H1 (cell line): ENCODE measurements at regions not wholly inside any gene's neighbourhood (a gene's known extent, or its start where the extent isn't known, plus 50 kb on each side); places are given as distances from the start of the nearest gene placed in this dataset.

Experiments used
- CTCF ChIA-PET: fragments of 300-600 bp; sonication (Branson Sonifier 250); formaldehyde crosslinking; loops from one replicate; lab custom pipeline; 2021; ENCODE audit not compliant: partially characterized antibody; lab: Charles Lee
- POLR2A ChIA-PET: fragments of 300-600 bp; sonication (Branson Sonifier 250); formaldehyde crosslinking; loops from one replicate; lab custom pipeline; 2021; ENCODE audit warnings: inconsistent platforms; ENCODE audit not compliant: partially characterized antibody; lab: Charles Lee
- DNase-seq, 2 experiments: peaks; one replicate each; pipeline versions ENCODE4 v3.0.0 to v3.0.0-alpha.2; 2010 to 2022; ENCODE audit warnings: low spot score in 2 of 2, low read depth in 1 of 2, mixed read lengths in 1 of 2
- FAIRE-seq: peaks from 2 replicates; lab custom pipeline; 2011; peaks lifted over from hg19 to GRCh38; lab: Jason Lieb, UNC
- H2AFZ ChIP-seq: 2 replicates; pipeline ENCODE4 v1.8.1; 2012; ENCODE audit warnings: low read length, inconsistent platforms
- H2AK5ac ChIP-seq: 2 replicates; pipeline ENCODE4 v1.6.1; 2013; ENCODE audit warnings: low read depth, low read length
- H2BK120ac ChIP-seq: replicated peaks from 2 replicates; pipeline ENCODE3; 2013; ENCODE audit warnings: low read depth, low read length, inconsistent platforms
- H2BK12ac ChIP-seq: 2 replicates; pipeline ENCODE4 v1.6.1; 2013; ENCODE audit warnings: low read depth, low read length
- H2BK15ac ChIP-seq: 2 replicates; pipeline ENCODE4 v1.6.1; 2013; ENCODE audit warnings: low read length
- H2BK20ac ChIP-seq: 2 replicates; pipeline ENCODE4 v1.6.1; 2013; ENCODE audit warnings: low read length
- H2BK5ac ChIP-seq: 2 replicates; pipeline ENCODE4 v1.6.1; 2013; ENCODE audit warnings: low read depth, low read length
- H3K14ac ChIP-seq: 2 replicates; pipeline ENCODE4 v1.6.1; 2013; ENCODE audit warnings: inconsistent platforms; ENCODE audit not compliant: insufficient read length
- H3K18ac ChIP-seq: 2 replicates; pipeline ENCODE4 v1.6.1; 2013; ENCODE audit warnings: low read length; ENCODE audit errors: extremely low read depth
- H3K23ac ChIP-seq: 2 replicates; pipeline ENCODE4 v1.6.1; 2013; ENCODE audit warnings: inconsistent platforms; ENCODE audit not compliant: insufficient read length
- H3K23me2 ChIP-seq: 2 replicates; pipeline ENCODE4 v1.6.1; 2013; ENCODE audit warnings: low read depth, low read length
- H3K27ac ChIP-seq: 2 replicates; pipeline ENCODE4 v1.6.1; 2011; ENCODE audit warnings: low read depth, low read length, inconsistent platforms
- H3K27me3 ChIP-seq, 4 experiments: replicated peaks in 1 of 4; 1 replicate in 1 of 4; 2 replicates in 3 of 4; pipeline versions ENCODE4 v1.6.1 to v1.8.1; 2011 to 2013; ENCODE audit warnings: low read length in 3 of 4, mild to moderate bottlenecking in 3 of 4, inconsistent platforms in 2 of 4, mixed read lengths in 2 of 4, moderate library complexity in 1 of 4; ENCODE audit not compliant: control insufficient read depth in 3 of 4, insufficient read depth in 3 of 4; ENCODE audit errors: extremely low read depth in 1 of 4
- H3K36me3 ChIP-seq, 4 experiments: 2 replicates each; pipeline versions ENCODE4 v1.6.1 to v1.8.1; 2011 to 2013; ENCODE audit warnings: mild to moderate bottlenecking in 4 of 4, low read length in 3 of 4, moderate library complexity in 2 of 4, control low read depth in 1 of 4, inconsistent platforms in 1 of 4; ENCODE audit not compliant: insufficient read depth in 4 of 4, control insufficient read depth in 2 of 4
- H3K4ac ChIP-seq: replicated peaks from 2 replicates; pipeline ENCODE3; 2013; ENCODE audit warnings: low read length, low read depth, mixed read lengths, inconsistent platforms; ENCODE audit not compliant: insufficient read length
- H3K4me1 ChIP-seq, 4 experiments: replicated peaks in 1 of 4; 1 replicate in 1 of 4; 2 replicates in 3 of 4; pipeline versions ENCODE4 v1.6.1 to v1.8.1; 2011 to 2013; ENCODE audit warnings: low read length in 3 of 4, inconsistent platforms in 2 of 4, mixed read lengths in 1 of 4; ENCODE audit not compliant: insufficient read depth in 4 of 4, control insufficient read depth in 3 of 4
- H3K4me2 ChIP-seq, 2 experiments: 2 replicates each; pipeline versions ENCODE4 v1.6.1 to v1.8.1; 2011 to 2013; ENCODE audit warnings: low read depth in 2 of 2, low read length in 2 of 2, control low read depth in 1 of 2, inconsistent platforms in 1 of 2, mild to moderate bottlenecking in 1 of 2; ENCODE audit not compliant: insufficient read depth in 1 of 2
- H3K4me3 ChIP-seq, 4 experiments: fragments of 200-600, 300-600 bp in 1 of 4; sonication (generic), shearing (Covaris generic), sonication (Bioruptor Twin) in 1 of 4; 2 replicates each; pipeline versions ENCODE4 v1.5.1 to v1.8.1; 2011 to 2016; ENCODE audit warnings: low read length in 4 of 4, low read depth in 3 of 4, control low read depth in 2 of 4, inconsistent platforms in 2 of 4, mild to moderate bottlenecking in 2 of 4, mixed read lengths in 1 of 4, moderate library complexity in 1 of 4; ENCODE audit not compliant: insufficient read depth in 2 of 4; ENCODE audit errors: extremely low read depth in 1 of 4
- H3K56ac ChIP-seq: replicated peaks from 2 replicates; pipeline ENCODE3; 2013; ENCODE audit warnings: low read depth, mild to moderate bottlenecking, mixed read lengths, low read length, inconsistent platforms; ENCODE audit not compliant: insufficient read length
- H3K79me1 ChIP-seq: 2 replicates; pipeline ENCODE4 v1.6.1; 2013; ENCODE audit warnings: low read depth, low read length, control low read depth
- H3K79me2 ChIP-seq, 2 experiments: 2 replicates each; pipeline versions ENCODE4 v1.6.1 to v1.8.1; 2012 to 2013; ENCODE audit warnings: low read length in 2 of 2, mild to moderate bottlenecking in 2 of 2, inconsistent platforms in 1 of 2; ENCODE audit not compliant: insufficient read depth in 2 of 2, control insufficient read depth in 1 of 2
- H3K9ac ChIP-seq, 4 experiments: replicated peaks in 1 of 4; 1 replicate in 1 of 4; 2 replicates in 3 of 4; pipeline versions ENCODE4 v1.6.1 to v1.8.1; 2011 to 2013; ENCODE audit warnings: low read depth in 3 of 4, low read length in 3 of 4, control low read depth in 2 of 4, mild to moderate bottlenecking in 2 of 4, moderate library complexity in 2 of 4, inconsistent platforms in 1 of 4; ENCODE audit errors: extremely low read depth in 1 of 4
- H3K9me3 ChIP-seq, 2 experiments: 2 replicates each; pipeline versions ENCODE4 v1.6.1 to v1.8.1; 2012 to 2013; ENCODE audit warnings: mild to moderate bottlenecking in 2 of 2, moderate library complexity in 2 of 2, control low read depth in 1 of 2, inconsistent platforms in 1 of 2, low read depth in 1 of 2, low read length in 1 of 2, mixed read lengths in 1 of 2; ENCODE audit not compliant: insufficient read depth in 2 of 2
- H4K20me1 ChIP-seq, 2 experiments: replicated peaks in 1 of 2; 2 replicates each; pipeline versions ENCODE3 to v1.8.1; 2011 to 2013; ENCODE audit warnings: inconsistent platforms in 2 of 2, low read length in 2 of 2, mild to moderate bottlenecking in 1 of 2; ENCODE audit not compliant: insufficient read depth in 2 of 2, control insufficient read depth in 1 of 2
- H4K5ac ChIP-seq: 2 replicates; pipeline ENCODE4 v1.6.1; 2013; ENCODE audit warnings: low read length, low read depth, mixed read lengths, inconsistent platforms; ENCODE audit not compliant: insufficient read length
- H4K8ac ChIP-seq: 2 replicates; pipeline ENCODE4 v1.8.0; 2013; ENCODE audit warnings: mild to moderate bottlenecking, moderate library complexity, low read length, inconsistent platforms; ENCODE audit not compliant: insufficient read depth; ENCODE audit errors: extremely low read depth
- H4K91ac ChIP-seq: replicated peaks from 2 replicates; pipeline ENCODE3; 2013; ENCODE audit warnings: low read length, mixed read lengths, inconsistent platforms; ENCODE audit not compliant: insufficient read length
- ATF2 ChIP-seq: IDR thresholded peaks from 2 replicates; pipeline ENCODE4 v1.6.1; 2012; ENCODE audit warnings: low read length, inconsistent platforms
- BCL11A ChIP-seq, 2 experiments: IDR thresholded peaks; one replicate each; pipeline ENCODE4 v1.6.1; 2011; ENCODE audit warnings: low read depth in 2 of 2, low read length in 2 of 2, mild to moderate bottlenecking in 2 of 2
- CBX8 ChIP-seq: fragments of 300-800, 300-1000 bp; sonication (generic); IDR thresholded peaks from 2 replicates; pipeline ENCODE4 v1.7.1; 2016; ENCODE audit warnings: low read depth, low read length, borderline replicate concordance
- JUN ChIP-seq: IDR thresholded peaks from 2 replicates; pipeline ENCODE4 v1.6.1; 2011; ENCODE audit warnings: low read depth, mild to moderate bottlenecking, improper control_type of control experiment, low read length
- PHF8 ChIP-seq: fragments of 200-600 bp; sonication (generic); conservative IDR thresholded peaks from 2 replicates; pipeline ENCODE4 v1.7.1; 2012; ENCODE audit warnings: low read depth, mild to moderate bottlenecking, inconsistent platforms, low read length, moderate library complexity
- POU5F1 ChIP-seq: IDR thresholded peaks from 2 replicates; pipeline ENCODE4 v1.6.1; 2011; ENCODE audit warnings: low read depth, mild to moderate bottlenecking, low read length, moderate library complexity
- RBBP5 ChIP-seq: IDR thresholded peaks from 2 replicates; pipeline ENCODE4 v1.7.1; 2012; ENCODE audit warnings: low read depth, mild to moderate bottlenecking, inconsistent platforms, low read length, moderate library complexity, borderline replicate concordance
- SAP30 ChIP-seq: fragments of 300-600 bp; sonication (generic); IDR thresholded peaks from 2 replicates; pipeline ENCODE4 v1.7.1; 2012; ENCODE audit warnings: low read length, moderate library complexity, mild to moderate bottlenecking, inconsistent platforms; ENCODE audit not compliant: insufficient read depth, insufficient replicate concordance
- TBP ChIP-seq: IDR thresholded peaks from 2 replicates; pipeline ENCODE4 v1.6.1; 2011; ENCODE audit warnings: low read depth, low read length, improper control_type of control experiment
- WGBS, 2 experiments: shearing (Covaris generic) in 1 of 2; methylation state at CpG; one replicate each; pipeline versions ENCODE4 v1.1.6 to v1.1.7; 2013 to 2015; ENCODE audit warnings: low lambda C conversion rate in 2 of 2, mixed read lengths in 2 of 2, inconsistent platforms in 1 of 2, low coverage in 1 of 2, missing lambda C conversion rate in 1 of 2; ENCODE audit not compliant: insufficient replicate concordance in 2 of 2, insufficient coverage in 1 of 2, insufficient read length in 1 of 2; ENCODE audit errors: extremely low coverage in 1 of 2, missing lambda C conversion rate in 1 of 2; 5-methylcytosine and 5-hydroxymethylcytosine counted together
- TF ChIP-seq, protein P1 (sequence below): IDR thresholded peaks from 2 replicates; pipeline ENCODE4 v1.6.1; 2011; ENCODE audit warnings: low read length, improper control_type of control experiment

GRCh38 chr5:56501781-56502557 lies 268.8 kb upstream of the ANKRD55 start:
- Histone ChIP-seq H3K4me1 (no peaks in the 10 kb centered on the region), H2BK120ac (no peak overlapping the region), H2BK5ac (no peak overlapping the region), H2AFZ (no peak overlapping the region), H3K23me2 (no peaks in the 10 kb centered on the region), H2BK20ac (no peak overlapping the region), H4K91ac (no peak overlapping the region), H3K4ac (no peak overlapping the region), H3K56ac (no peak overlapping the region), H3K79me1 (no peaks in the 10 kb centered on the region), H3K9me3 (0 out of 4 replicates have a peak, but pooled peaks cover 0 to 6% of the 10 kb centered on the region in 2 experiments), H3K9ac (no peak overlapping the region), H2BK12ac (no peak overlapping the region), H4K20me1 (no peaks in the 10 kb centered on the region), H3K27me3 (no peaks in the 10 kb centered on the region), H3K18ac (no peak overlapping the region), H3K23ac (no peak overlapping the region), H3K14ac (no peak overlapping the region), H4K5ac (no peak overlapping the region), H3K4me3 (no peak overlapping the region), H3K79me2 (no peaks in the 10 kb centered on the region), H2BK15ac (no peak overlapping the region), H3K27ac (no peak overlapping the region), H4K8ac (no peak overlapping the region), H3K36me3 (no peaks in the 10 kb centered on the region), H3K4me2 (no peak overlapping the region), H2AK5ac (no peak overlapping the region)
- DNase-seq (no peak), FAIRE-seq (no peak)
- POLR2A ChIA-PET: no interaction called here
- 90% methylated on average over 5 of the region's 5 CpGs; no CpG with 5 or more reads in 1 of the 2 experiments for WGBS, 2 experiments
- CTCF ChIA-PET: no interaction called here
- TF ChIP-seq SAP30: no peak
- no peak for TF ChIP-seq BCL11A (IDR thresholded peaks at IDR 0.05; ENCODE audit: low read depth in 2 of 2, low read length in 2 of 2)
- no peak for TF ChIP-seq CBX8
- no peak for TF ChIP-seq PHF8
- TF ChIP-seq POU5F1: no peak
- TF ChIP-seq RBBP5: no peak
- TF ChIP-seq, protein P1, sequence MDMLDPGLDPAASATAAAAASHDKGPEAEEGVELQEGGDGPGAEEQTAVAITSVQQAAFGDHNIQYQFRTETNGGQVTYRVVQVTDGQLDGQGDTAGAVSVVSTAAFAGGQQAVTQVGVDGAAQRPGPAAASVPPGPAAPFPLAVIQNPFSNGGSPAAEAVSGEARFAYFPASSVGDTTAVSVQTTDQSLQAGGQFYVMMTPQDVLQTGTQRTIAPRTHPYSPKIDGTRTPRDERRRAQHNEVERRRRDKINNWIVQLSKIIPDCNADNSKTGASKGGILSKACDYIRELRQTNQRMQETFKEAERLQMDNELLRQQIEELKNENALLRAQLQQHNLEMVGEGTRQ: no peak
- TF ChIP-seq ATF2: no peak
- no peak for TF ChIP-seq TBP
- TF ChIP-seq JUN: no peak
